ENCODE measurements at regions not wholly inside any gene's neighbourhood (a gene's known extent, or its start where the extent isn't known, plus 50 kb on each side); places are given as distances from the start of the nearest gene placed in this dataset.
"Not testable (repeated sequence)": the region's sequence is repeated elsewhere in the genome, so short reads cannot be mapped to it uniquely, and the experiment has no call there.

DNA sequence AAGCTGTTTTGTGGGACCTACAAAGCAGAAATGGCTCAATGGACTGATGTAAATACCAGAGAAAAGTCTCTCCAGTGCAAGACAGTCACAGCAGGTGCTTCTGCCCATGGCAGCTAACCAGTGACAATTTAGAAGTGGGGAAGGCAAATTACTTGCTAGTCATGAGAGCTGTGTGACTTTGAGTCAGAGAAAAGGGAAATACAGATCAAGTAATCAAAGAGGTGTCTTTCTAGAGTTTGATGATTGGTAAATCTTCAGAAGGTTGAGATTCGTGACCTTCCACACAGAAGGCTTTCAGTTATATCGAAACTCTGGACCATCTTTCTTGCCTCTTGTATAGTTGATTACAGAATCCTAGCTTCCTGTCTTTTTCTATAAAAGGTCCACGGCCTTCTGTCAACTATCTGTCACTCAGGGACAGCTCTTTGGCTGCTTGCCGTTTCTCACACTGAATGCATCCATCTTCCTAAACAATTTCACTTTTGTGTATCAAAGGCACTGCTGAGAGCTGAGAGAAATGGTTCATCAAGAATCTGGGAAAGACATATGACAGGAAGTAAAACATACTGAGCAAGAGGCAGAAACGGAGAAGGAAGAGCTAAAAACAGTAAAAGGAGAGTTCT, 993.9 kb upstream of the ACO1 start:
- peaks cover 18 to 27% (median 21%) of the 10 kb centered on the region in 4 donors for H3K4me1 Mint-ChIP-seq
- intact Hi-C loops (cut with micrococcal nuclease): no loop called here
- peak overlapping the region in 7 of 8 donors; percentile 1 to 60 (median 45) for H3K4me3 Mint-ChIP-seq
- no peaks in the 10 kb centered on the region for H3K27me3 ChIP-seq (ENCODE audit: insufficient read depth, low read length)
- no peak overlapping the region for H3K4me3 ChIP-seq (ENCODE audit: low read length in 2 of 2)
- no peak overlapping the region for H3K27ac ChIP-seq (ENCODE audit: low read depth, low read length)
- DNase-seq: no peak
- no peaks in the 10 kb centered on the region for H3K36me3 ChIP-seq (ENCODE audit: insufficient read depth, low read length)
- H3K27ac Mint-ChIP-seq: peak overlapping the region in 5 of 7 donors; percentile 1 to 91 (median 58)
- no peaks in the 10 kb centered on the region for H3K27me3 Mint-ChIP-seq
- H3K9me3 Mint-ChIP-seq: peaks cover 0 to 4% (median 0%) of the 10 kb centered on the region in 8 donors
- H3K4me1 ChIP-seq (ENCODE audit: insufficient read depth, low read length): peaks cover 11% of the 10 kb centered on the region
- H3K36me3 Mint-ChIP-seq: peaks cover 0 to 4% of the 10 kb centered on the region in 2 donors
- CTCF ChIA-PET (ENCODE audit: partially characterized antibody): interaction anchor here (1.0 to 1.5 kb wide), 3 partner anchors 9 to 152 kb away, joined by 3 to 4 read pairs (median 4); no protein-coding TSS in a partner anchor
- POLR2A ChIA-PET (ENCODE audit: partially characterized antibody): interaction anchor here (1.0 kb wide), 1 partner anchor 43 kb away, joined by 3 read pairs; no protein-coding TSS in a partner anchor
- no peaks in the 10 kb centered on the region for H3K9me3 ChIP-seq (ENCODE audit: control insufficient read depth in 1 of 2, low read length in 2 of 2)

DNA sequence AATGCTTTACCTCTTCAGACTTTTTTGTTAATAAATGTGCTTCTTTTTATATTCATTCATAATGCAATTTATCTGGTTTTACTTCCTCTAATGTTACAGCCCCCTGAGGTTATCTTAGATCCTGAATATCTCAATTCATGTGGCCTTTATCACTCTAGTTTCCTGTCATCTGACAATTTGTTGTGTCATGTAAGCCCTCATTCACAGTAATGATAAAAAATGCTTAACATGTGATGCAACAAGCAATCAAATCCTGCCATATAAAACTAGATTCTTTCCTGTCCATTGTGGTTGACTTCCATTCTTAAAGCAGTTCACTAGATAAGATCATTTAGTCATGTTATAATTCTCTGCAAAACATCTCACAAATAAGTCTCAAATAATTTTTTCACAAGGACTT, 991.2 kb upstream of the ACO1 start:
- intact Hi-C loops (cut with micrococcal nuclease): no loop called here
- no peaks in the 10 kb centered on the region for H3K27me3 ChIP-seq (ENCODE audit: insufficient read depth, low read length)
- Mint-ChIP-seq H3K4me1 (peaks cover 18 to 27% (median 21%) of the 10 kb centered on the region in 4 donors), H3K9me3 (peaks cover 0 to 4% (median 0%) of the 10 kb centered on the region in 8 donors), H3K27me3 (no peaks in the 10 kb centered on the region), H3K36me3 (peaks cover 0 to 4% of the 10 kb centered on the region in 2 donors), H3K4me3 (no peak overlapping the region), H3K27ac (no peak overlapping the region)
- no peak overlapping the region for H3K4me3 ChIP-seq (ENCODE audit: low read length in 2 of 2)
- ChIA-PET CTCF (ENCODE audit: partially characterized antibody) (no interaction called here), POLR2A (ENCODE audit: partially characterized antibody) (no interaction called here)
- no peak overlapping the region for H3K27ac ChIP-seq (ENCODE audit: low read depth, low read length)
- H3K36me3 ChIP-seq (ENCODE audit: insufficient read depth, low read length): no peaks in the 10 kb centered on the region
- H3K9me3 ChIP-seq (ENCODE audit: control insufficient read depth in 1 of 2, low read length in 2 of 2): no peaks in the 10 kb centered on the region
- DNase-seq: peak in 1 of 5 donors; percentile 5
- peaks cover 11% of the 10 kb centered on the region for H3K4me1 ChIP-seq (ENCODE audit: insufficient read depth, low read length)

DNA sequence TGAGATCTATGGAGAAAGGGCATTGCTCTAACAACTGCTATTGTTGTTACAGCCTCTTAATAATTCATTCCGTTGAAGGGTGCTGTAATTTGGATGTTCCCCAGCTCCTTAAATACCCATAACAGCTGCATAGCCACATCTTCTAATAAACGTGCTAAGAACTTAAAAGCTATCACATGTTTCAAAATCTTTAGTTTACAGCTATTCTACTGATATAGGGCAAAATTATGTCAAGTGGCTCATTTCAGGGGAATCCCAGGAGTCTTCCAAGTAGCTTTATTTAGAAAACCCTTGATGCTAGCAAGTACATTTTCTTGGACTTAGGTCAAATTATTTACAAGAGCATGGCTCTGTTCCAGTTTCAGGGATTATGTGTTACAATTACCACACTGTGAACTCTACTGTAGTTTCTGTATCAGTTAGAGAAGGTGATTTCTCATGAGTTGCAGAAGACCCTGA, 990.4 kb upstream of the ACO1 start:
- H3K36me3 ChIP-seq (ENCODE audit: insufficient read depth, low read length): no peaks in the 10 kb centered on the region
- Mint-ChIP-seq H3K4me3 (no peak overlapping the region), H3K27me3 (no peaks in the 10 kb centered on the region), H3K9me3 (peaks cover 0 to 4% (median 0%) of the 10 kb centered on the region in 8 donors), H3K4me1 (peaks cover 18 to 27% (median 21%) of the 10 kb centered on the region in 4 donors), H3K36me3 (peaks cover 0 to 4% of the 10 kb centered on the region in 2 donors), H3K27ac (no peak overlapping the region)
- H3K4me1 ChIP-seq (ENCODE audit: insufficient read depth, low read length): peaks cover 11% of the 10 kb centered on the region
- intact Hi-C loops (cut with micrococcal nuclease): no loop called here
- DNase-seq: no peak
- CTCF ChIA-PET (ENCODE audit: partially characterized antibody): no interaction called here
- POLR2A ChIA-PET (ENCODE audit: partially characterized antibody): interaction anchor here (1.0 kb wide), 1 partner anchor 47 kb away, joined by 4 read pairs; no protein-coding TSS in a partner anchor
- no peaks in the 10 kb centered on the region for H3K27me3 ChIP-seq (ENCODE audit: insufficient read depth, low read length)
- H3K4me3 ChIP-seq (ENCODE audit: low read length in 2 of 2): no peak overlapping the region
- H3K27ac ChIP-seq (ENCODE audit: low read depth, low read length): no peak overlapping the region
- H3K9me3 ChIP-seq (ENCODE audit: control insufficient read depth in 1 of 2, low read length in 2 of 2): no peaks in the 10 kb centered on the region

DNA sequence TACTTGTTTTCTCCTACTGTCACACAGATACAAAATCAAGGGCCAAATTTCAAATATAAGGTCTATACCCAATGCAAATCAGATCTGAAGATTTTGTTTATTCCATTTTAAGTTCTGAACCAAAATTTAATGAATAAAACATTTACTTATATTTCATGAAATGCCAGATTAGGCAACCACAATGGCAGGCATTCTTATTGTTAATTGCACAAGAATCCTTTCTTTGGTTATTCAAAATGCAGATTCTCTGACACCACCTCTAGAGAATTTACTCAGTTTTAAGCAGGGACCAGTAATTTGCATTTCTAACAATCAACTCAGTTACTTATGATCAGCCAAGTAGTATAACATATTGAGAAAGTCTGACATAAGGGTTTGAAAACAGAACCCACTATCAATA, 972.4 kb upstream of the ACO1 start:
- no peak overlapping the region for H3K4me3 Mint-ChIP-seq
- H3K27me3 Mint-ChIP-seq: peaks cover 0 to 2% of the 10 kb centered on the region in 2 donors
- H3K4me1 ChIP-seq (ENCODE audit: insufficient read depth, low read length): no peaks in the 10 kb centered on the region
- no peak for DNase-seq
- H3K27ac Mint-ChIP-seq: no peak overlapping the region
- intact Hi-C loops (cut with micrococcal nuclease): no loop called here
- H3K4me3 ChIP-seq (ENCODE audit: low read length in 2 of 2): no peak overlapping the region
- H3K36me3 ChIP-seq (ENCODE audit: insufficient read depth, low read length): no peaks in the 10 kb centered on the region
- H3K36me3 Mint-ChIP-seq: peaks cover 7 to 10% of the 10 kb centered on the region in 2 donors
- H3K9me3 ChIP-seq (ENCODE audit: control insufficient read depth in 1 of 2, low read length in 2 of 2): no peaks in the 10 kb centered on the region
- peaks cover 0 to 14% (median 6%) of the 10 kb centered on the region in 8 donors for H3K9me3 Mint-ChIP-seq
- POLR2A ChIA-PET (ENCODE audit: partially characterized antibody): no interaction called here
- H3K4me1 Mint-ChIP-seq: peaks cover 0 to 5% (median under 1%) of the 10 kb centered on the region in 4 donors
- no peaks in the 10 kb centered on the region for H3K27me3 ChIP-seq (ENCODE audit: insufficient read depth, low read length)
- CTCF ChIA-PET (ENCODE audit: partially characterized antibody): no interaction called here
- no peak overlapping the region for H3K27ac ChIP-seq (ENCODE audit: low read depth, low read length)

DNA sequence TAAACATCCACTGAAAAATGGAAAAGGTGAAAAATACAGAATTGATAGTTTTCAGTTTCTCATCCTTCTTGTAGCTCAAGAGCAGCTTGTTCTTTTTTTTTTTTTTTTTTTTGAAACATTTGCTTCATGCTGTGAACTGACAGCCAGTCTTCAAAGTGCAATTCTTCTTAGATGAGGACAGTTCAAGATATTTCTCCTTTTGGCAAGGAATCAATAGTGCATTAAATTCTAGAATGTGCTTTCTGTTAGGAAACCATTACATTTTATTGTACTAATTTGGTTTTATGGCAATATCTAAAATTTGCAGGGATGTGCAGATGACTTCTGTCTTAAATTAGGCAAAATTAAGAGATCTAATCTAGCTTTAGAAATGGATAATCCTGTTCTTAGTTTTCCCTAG, 969.3 kb upstream of the ACO1 start:
- H3K36me3 ChIP-seq (ENCODE audit: insufficient read depth, low read length): no peaks in the 10 kb centered on the region
- H3K27ac Mint-ChIP-seq: peak overlapping the region in 1 of 7 donors; percentile 46
- POLR2A ChIA-PET (ENCODE audit: partially characterized antibody): no interaction called here

DNA sequence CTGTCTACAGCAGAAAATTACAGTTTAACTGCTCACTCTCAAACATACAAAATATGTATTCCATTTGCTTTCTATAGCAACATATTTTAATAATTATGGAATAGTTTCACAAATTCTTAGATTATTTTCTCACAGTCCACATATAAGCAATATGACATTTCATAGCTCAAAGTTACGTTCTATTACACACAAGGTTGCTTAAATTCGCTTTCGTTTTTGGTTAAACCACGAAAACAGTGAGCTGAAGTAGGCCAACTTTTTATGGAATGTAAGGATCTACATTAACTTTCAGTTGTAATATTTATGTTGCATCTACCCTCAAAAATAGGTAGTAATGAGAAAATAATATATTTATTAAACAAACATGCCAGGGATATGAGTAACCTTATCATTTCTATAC, 966.0 kb upstream of the ACO1 start:
- DNase-seq: no peak

More for the DNA sequence above, 969.3 kb upstream of the ACO1 start:
- Mint-ChIP-seq H3K4me3 (no peak overlapping the region), H3K9me3 (peaks cover 0 to 13% (median 7%) of the 10 kb centered on the region in 8 donors), H3K4me1 (peaks cover 0 to 8% (median 3%) of the 10 kb centered on the region in 4 donors), H3K36me3 (peaks cover 0 to 13% of the 10 kb centered on the region in 2 donors), H3K27me3 (no peaks in the 10 kb centered on the region)
- Histone ChIP-seq H3K27ac (ENCODE audit: low read depth, low read length) (no peak overlapping the region), H3K9me3 (ENCODE audit: control insufficient read depth in 1 of 2, low read length in 2 of 2) (no peaks in the 10 kb centered on the region), H3K27me3 (ENCODE audit: insufficient read depth, low read length) (no peaks in the 10 kb centered on the region), H3K4me1 (ENCODE audit: insufficient read depth, low read length) (no peaks in the 10 kb centered on the region), H3K4me3 (ENCODE audit: low read length in 2 of 2) (no peak overlapping the region)
- CTCF ChIA-PET (ENCODE audit: partially characterized antibody): no interaction called here
- intact Hi-C loops (cut with micrococcal nuclease): loop anchor here (1.0 kb wide), 1 partner anchor 27 kb away; no protein-coding TSS in a partner anchor
- no peak for DNase-seq

DNA sequence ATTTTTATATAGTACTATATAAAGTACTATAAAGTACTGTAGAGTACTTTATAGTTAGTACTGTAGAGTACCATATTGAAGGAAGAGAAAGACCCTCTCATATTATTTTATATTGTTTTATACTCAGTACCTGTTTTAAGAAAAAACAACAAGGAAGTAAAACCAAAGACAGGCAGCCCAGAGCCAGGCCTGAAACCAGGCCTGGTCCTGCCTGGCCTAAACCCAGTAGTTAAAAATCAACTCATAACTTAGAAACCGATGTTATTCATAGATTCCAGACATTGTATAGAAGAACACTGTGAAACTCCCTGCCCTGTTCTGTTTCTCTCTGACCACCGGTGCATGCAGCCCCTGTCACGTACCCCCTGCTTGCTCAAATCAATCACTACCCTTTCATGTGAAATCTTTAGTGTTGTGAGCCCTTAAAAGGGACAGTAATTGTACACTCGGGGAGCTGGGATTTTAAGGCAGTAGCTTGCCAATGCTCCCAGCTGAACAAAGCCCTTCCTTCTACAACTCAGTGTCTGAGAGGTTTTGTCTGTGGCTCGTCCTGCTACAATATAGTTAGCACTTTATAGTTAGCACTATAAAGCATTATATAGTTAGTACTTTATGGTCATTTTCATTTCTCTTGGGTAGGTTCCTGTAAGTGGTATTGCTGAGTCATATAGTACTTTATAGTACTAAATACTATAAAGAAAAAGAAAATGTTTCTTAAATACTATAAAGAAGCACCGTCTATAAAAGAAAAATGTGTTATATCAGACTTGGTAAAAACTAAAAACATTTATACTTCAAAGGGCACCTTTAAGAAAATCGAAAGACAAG, 940.6 kb upstream of the ACO1 start:
- DNase-seq; H3K27me3 Mint-ChIP-seq; H3K4me3 ChIP-seq (ENCODE audit: low read length in 2 of 2); H3K9me3 Mint-ChIP-seq; H3K4me1 Mint-ChIP-seq; H3K36me3 Mint-ChIP-seq; H3K27ac Mint-ChIP-seq; POLR2A ChIA-PET (ENCODE audit: partially characterized antibody); H3K4me3 Mint-ChIP-seq; CTCF ChIA-PET (ENCODE audit: partially characterized antibody); intact Hi-C loops (cut with micrococcal nuclease); H3K4me1 ChIP-seq (ENCODE audit: insufficient read depth, low read length); H3K27ac ChIP-seq (ENCODE audit: low read depth, low read length); H3K27me3 ChIP-seq (ENCODE audit: insufficient read depth, low read length); H3K36me3 ChIP-seq (ENCODE audit: insufficient read depth, low read length); H3K9me3 ChIP-seq (ENCODE audit: control insufficient read depth in 1 of 2, low read length in 2 of 2): not testable (repeated sequence)

More for the DNA sequence above, 966.0 kb upstream of the ACO1 start:
- Histone ChIP-seq H3K9me3 (ENCODE audit: control insufficient read depth in 1 of 2, low read length in 2 of 2) (no peaks in the 10 kb centered on the region), H3K27me3 (ENCODE audit: insufficient read depth, low read length) (no peaks in the 10 kb centered on the region), H3K27ac (ENCODE audit: low read depth, low read length) (no peak overlapping the region), H3K4me1 (ENCODE audit: insufficient read depth, low read length) (no peaks in the 10 kb centered on the region), H3K4me3 (ENCODE audit: low read length in 2 of 2) (no peak overlapping the region), H3K36me3 (ENCODE audit: insufficient read depth, low read length) (no peaks in the 10 kb centered on the region)
- ChIA-PET POLR2A (ENCODE audit: partially characterized antibody) (no interaction called here), CTCF (ENCODE audit: partially characterized antibody) (no interaction called here)
- intact Hi-C loops (cut with micrococcal nuclease): no loop called here
- Mint-ChIP-seq H3K27me3 (no peaks in the 10 kb centered on the region), H3K4me1 (peaks cover 0 to 8% (median 3%) of the 10 kb centered on the region in 4 donors), H3K27ac (no peak overlapping the region), H3K36me3 (peaks cover 0 to 13% of the 10 kb centered on the region in 2 donors), H3K9me3 (peaks cover 0 to 6% (median 1%) of the 10 kb centered on the region in 8 donors), H3K4me3 (peak overlapping the region in 1 of 8 donors; percentile 6)

Data from CD4-positive, alpha-beta memory T cell (primary cell).